ENCODE measurements at regions not wholly inside any gene's neighbourhood (a gene's known extent, or its start where the extent isn't known, plus 50 kb on each side); places are given as distances from the start of the nearest gene placed in this dataset.

- DNase-seq (ENCODE audit: low spot score) = no peak
These were observed 57.5 kb downstream of the RPL27A start for GRCh38 chr11:8740129-8740528.

GRCh38 chr11:8744423-8744822, 61.8 kb downstream of the RPL27A start:
- no peak for DNase-seq (ENCODE audit: low spot score)

GRCh38 chr11:8745431-8746253, 63.0 kb downstream of the RPL27A start:
- no peak for DNase-seq (ENCODE audit: low spot score)

GRCh38 chr11:8746331-8746974, 63.9 kb downstream of the RPL27A start:
- no peak for DNase-seq (ENCODE audit: low spot score)

GRCh38 chr11:8747173-8747572, 64.6 kb downstream of the RPL27A start:
- no peak for DNase-seq (ENCODE audit: low spot score)

- no peak for DNase-seq (ENCODE audit: low spot score)
These were observed 65.7 kb downstream of the RPL27A start for GRCh38 chr11:8748317-8748716.

GRCh38 chr11:8749202-8749601, 66.6 kb downstream of the RPL27A start:
- DNase-seq (ENCODE audit: low spot score) = no peak

GRCh38 chr11:8754241-8754640, 71.6 kb downstream of the RPL27A start:
- DNase-seq (ENCODE audit: low spot score) = no peak

GRCh38 chr11:8756201-8756600, 73.6 kb downstream of the RPL27A start:
- no peak for DNase-seq (ENCODE audit: low spot score)

- DNase-seq (ENCODE audit: low spot score) = no peak
These were observed 74.5 kb downstream of the RPL27A start for GRCh38 chr11:8757047-8757446.

- DNase-seq (ENCODE audit: low spot score) = no peak
These were observed 74.9 kb downstream of the RPL27A start for GRCh38 chr11:8757533-8757932.

GRCh38 chr11:8758619-8759169, 76.1 kb downstream of the RPL27A start:
- DNase-seq (ENCODE audit: low spot score) = no peak

- DNase-seq (ENCODE audit: low spot score) = no peak
These were observed 77.0 kb downstream of the RPL27A start for GRCh38 chr11:8759634-8760033.

GRCh38 chr11:8760896-8761295, 78.3 kb downstream of the RPL27A start:
- DNase-seq (ENCODE audit: low spot score) = no peak

GRCh38 chr11:8763070-8763685, 80.6 kb downstream of the RPL27A start:
- DNase-seq (ENCODE audit: low spot score) = no peak

GRCh38 chr11:8765294-8765693, 82.7 kb downstream of the RPL27A start:
- DNase-seq (ENCODE audit: low spot score) = no peak

- no peak for DNase-seq (ENCODE audit: low spot score)
These were observed 83.7 kb downstream of the RPL27A start for GRCh38 chr11:8766043-8766987.

GRCh38 chr11:8766988-8767374, 84.4 kb downstream of the RPL27A start:
- no peak for DNase-seq (ENCODE audit: low spot score)

- no peak for DNase-seq (ENCODE audit: low spot score)
These were observed 85.0 kb downstream of the RPL27A start for GRCh38 chr11:8767466-8768142.

GRCh38 chr11:8768625-8769333, 86.2 kb downstream of the RPL27A start:
- DNase-seq (ENCODE audit: low spot score) = no peak

Measured in CD4-positive, alpha-beta T cell treated with Interleukin-6 at 100 ng/mL for 8 hours (primary cell).